Mesenchymal stem cell (in vitro differentiated cells and primary cell): ENCODE measurements at regions not wholly inside any gene's neighbourhood (a gene's known extent, or its start where the extent isn't known, plus 50 kb on each side); places are given as distances from the start of the nearest gene placed in this dataset.

Experiments used
- DNase-seq: peaks from one replicate; pipeline ENCODE4 v3.0.0-alpha.2; 2013
- H2AFZ ChIP-seq: one replicate; pipeline ENCODE4 v1.6.1; 2013; ENCODE audit warnings: low read depth, mild to moderate bottlenecking, control low read depth, inconsistent platforms, low read length, moderate library complexity
- H2AK5ac ChIP-seq: 2 replicates; pipeline ENCODE4 v1.6.1; 2013; ENCODE audit warnings: low read length, moderate library complexity, mild to moderate bottlenecking, inconsistent platforms; ENCODE audit not compliant: severe bottlenecking
- H2BK120ac ChIP-seq: one replicate; pipeline ENCODE4 v1.6.1; 2013; ENCODE audit warnings: low read depth, mild to moderate bottlenecking, inconsistent platforms, low read length, moderate library complexity
- H2BK12ac ChIP-seq, 2 experiments: one replicate each; pipeline ENCODE4 v1.6.1; 2013; ENCODE audit warnings: inconsistent platforms in 2 of 2, low read length in 2 of 2, mild to moderate bottlenecking in 2 of 2, moderate library complexity in 2 of 2, control low read depth in 1 of 2
- H2BK15ac ChIP-seq: one replicate; pipeline ENCODE4 v1.6.1; 2013; ENCODE audit warnings: mild to moderate bottlenecking, low read depth, inconsistent platforms; ENCODE audit not compliant: poor library complexity, severe bottlenecking
- H2BK5ac ChIP-seq: 2 replicates; pipeline ENCODE4 v1.6.1; 2013; ENCODE audit warnings: low read depth, mild to moderate bottlenecking, low read length, control low read depth, inconsistent platforms; ENCODE audit not compliant: poor library complexity, severe bottlenecking
- H3K14ac ChIP-seq, 2 experiments: one replicate each; pipeline ENCODE4 v1.6.1; 2013; ENCODE audit warnings: inconsistent platforms in 2 of 2, low read length in 2 of 2, control low read depth in 1 of 2, mild to moderate bottlenecking in 1 of 2, moderate library complexity in 1 of 2
- H3K18ac ChIP-seq, 2 experiments: one replicate each; pipeline ENCODE4 v1.6.1; 2013; ENCODE audit warnings: inconsistent platforms in 2 of 2, low read length in 2 of 2, control low read depth in 1 of 2, low read depth in 1 of 2, mild to moderate bottlenecking in 1 of 2
- H3K23ac ChIP-seq, 2 experiments: one replicate each; pipeline ENCODE4 v1.6.1; 2013; ENCODE audit warnings: inconsistent platforms in 2 of 2, low read length in 2 of 2, mild to moderate bottlenecking in 2 of 2, moderate library complexity in 2 of 2, control low read depth in 1 of 2
- H3K27ac ChIP-seq: 2 replicates; pipeline ENCODE4 v1.5.1; 2013; ENCODE audit warnings: mild to moderate bottlenecking, moderate library complexity, low read length, control low read depth, inconsistent platforms; ENCODE audit not compliant: poor library complexity, severe bottlenecking
- H3K27me3 ChIP-seq, 2 experiments: 2 replicates each; pipeline versions ENCODE4 v1.6.1 to v1.7.0; 2013; ENCODE audit warnings: low read length in 2 of 2, mild to moderate bottlenecking in 2 of 2, moderate library complexity in 2 of 2, control low read depth in 1 of 2, inconsistent platforms in 1 of 2; ENCODE audit not compliant: control insufficient read depth in 1 of 2, insufficient read depth in 1 of 2
- H3K36me3 ChIP-seq, 2 experiments: 2 replicates each; pipeline versions ENCODE4 v1.6.1 to v1.7.0; 2013; ENCODE audit warnings: low read length in 2 of 2, control low read depth in 1 of 2, inconsistent platforms in 1 of 2, low read depth in 1 of 2, mild to moderate bottlenecking in 1 of 2; ENCODE audit not compliant: insufficient read depth in 2 of 2, control insufficient read depth in 1 of 2
- H3K4ac ChIP-seq, 2 experiments: one replicate each; pipeline ENCODE4 v1.6.1; 2013; ENCODE audit warnings: inconsistent platforms in 2 of 2, low read length in 2 of 2, mild to moderate bottlenecking in 2 of 2, moderate library complexity in 2 of 2, control low read depth in 1 of 2, low read depth in 1 of 2
- H3K4me1 ChIP-seq: 2 replicates; pipeline ENCODE4 v1.6.1; 2013; ENCODE audit warnings: low read depth, low read length, control low read depth; ENCODE audit not compliant: control insufficient read depth, insufficient read depth
- H3K4me2 ChIP-seq: 2 replicates; pipeline ENCODE4 v1.6.1; 2013; ENCODE audit warnings: low read length, mild to moderate bottlenecking, inconsistent platforms; ENCODE audit not compliant: poor library complexity, severe bottlenecking
- H3K4me3 ChIP-seq, 2 experiments: 2 replicates each; pipeline versions ENCODE4 v1.5.1 to v1.7.0; 2013; ENCODE audit warnings: low read length in 2 of 2, mild to moderate bottlenecking in 2 of 2, control low read depth in 1 of 2, low read depth in 1 of 2; ENCODE audit not compliant: insufficient read depth in 1 of 2
- H3K79me1 ChIP-seq: replicated peaks from 2 replicates; pipeline ENCODE4 v1.6.1; 2013; ENCODE audit warnings: mild to moderate bottlenecking, control low read depth, low read length, inconsistent platforms; ENCODE audit not compliant: poor library complexity, severe bottlenecking
- H3K9ac ChIP-seq: 2 replicates; pipeline ENCODE4 v1.7.0; 2013; ENCODE audit warnings: mild to moderate bottlenecking, low read length, moderate library complexity
- H3K9me3 ChIP-seq: 2 replicates; pipeline ENCODE4 v1.7.0; 2013; ENCODE audit warnings: mild to moderate bottlenecking, low read length; ENCODE audit not compliant: control insufficient read depth
- H4K8ac ChIP-seq: one replicate; pipeline ENCODE4 v1.6.1; 2013; ENCODE audit warnings: inconsistent platforms, mild to moderate bottlenecking, low read length, moderate library complexity
- H4K91ac ChIP-seq: one replicate; pipeline ENCODE4 v1.6.1; 2013; ENCODE audit warnings: mild to moderate bottlenecking, low read length, inconsistent platforms
- WGBS: methylation state at CpG from one replicate; pipeline ENCODE4 v1.1.7; 2013; ENCODE audit warnings: mixed read lengths; 5-methylcytosine and 5-hydroxymethylcytosine counted together

DNA sequence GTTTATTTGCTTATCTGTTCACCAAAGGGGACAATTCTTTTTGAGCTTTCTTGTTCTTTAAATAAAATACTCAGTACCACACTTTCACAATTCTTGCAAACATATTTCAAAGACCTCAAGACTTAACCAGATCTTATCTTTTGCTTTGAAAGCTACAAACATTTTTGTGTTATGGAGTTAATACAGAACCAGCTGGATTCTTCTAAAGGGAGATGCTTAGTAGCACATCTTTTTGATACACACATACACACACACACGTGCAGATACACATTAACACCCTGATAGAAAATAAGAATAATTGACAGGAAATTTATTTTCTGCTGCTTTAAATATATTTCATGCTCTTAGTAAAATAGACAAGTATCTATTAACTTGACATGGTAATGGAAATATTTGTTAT is 379.1 kb downstream of the SH2D1A start:
- Histone ChIP-seq H2AK5ac (no peak overlapping the region), H3K36me3 (no peaks in the 10 kb centered on the region), H3K27ac (no peak overlapping the region), H3K4me1 (no peaks in the 10 kb centered on the region), H4K91ac (no peak overlapping the region), H4K8ac (no peak overlapping the region), H3K18ac (no peak overlapping the region), H2BK12ac (no peak overlapping the region), H3K9me3 (no peaks in the 10 kb centered on the region), H2AFZ (no peak overlapping the region), H3K4me2 (no peak overlapping the region), H3K4me3 (no peak overlapping the region), H3K27me3 (no peaks in the 10 kb centered on the region), H3K4ac (no peak overlapping the region), H2BK120ac (no peak overlapping the region), H2BK15ac (no peak overlapping the region), H3K9ac (no peak overlapping the region), H2BK5ac (no peak overlapping the region), H3K79me1 (no peaks in the 10 kb centered on the region), H3K23ac (no peak overlapping the region), H3K14ac (no peak overlapping the region)
- WGBS: no CpG with 5 or more reads among the region's 1 CpG
- DNase-seq: no peak

DNA sequence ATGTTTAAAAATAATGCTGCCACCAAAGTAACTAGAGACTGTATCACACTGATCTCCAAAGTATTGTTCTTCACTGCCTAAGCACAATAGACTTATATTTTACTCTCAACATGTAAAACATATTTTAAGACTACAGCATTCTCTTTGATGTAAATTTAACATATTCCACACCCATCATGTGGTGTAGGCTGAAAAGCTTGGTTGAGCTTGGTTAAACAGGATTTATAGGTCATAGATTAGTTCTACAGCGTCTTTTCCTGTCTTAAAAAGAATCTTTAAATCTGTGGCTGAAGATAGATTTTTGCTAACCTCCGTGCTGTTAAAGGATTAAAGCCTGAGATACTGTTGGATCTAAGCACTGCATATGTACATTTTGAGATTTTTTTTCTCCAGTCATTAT is 379.9 kb downstream of the SH2D1A start:
- H3K27me3 ChIP-seq: no peaks in the 10 kb centered on the region
- no peak for DNase-seq
- H2BK12ac ChIP-seq: no peak overlapping the region
- H3K79me1 ChIP-seq: no peaks in the 10 kb centered on the region
- no peaks in the 10 kb centered on the region for H3K36me3 ChIP-seq
- H2AK5ac ChIP-seq: no peak overlapping the region
- no peak overlapping the region for H2AFZ ChIP-seq
- H2BK5ac ChIP-seq: no peak overlapping the region
- no peaks in the 10 kb centered on the region for H3K9me3 ChIP-seq
- 63% methylated on average over 1 of the region's 2 CpGs for WGBS
- no peaks in the 10 kb centered on the region for H3K4me1 ChIP-seq
- H4K8ac ChIP-seq: no peak overlapping the region
- H3K4me2 ChIP-seq: no peak overlapping the region
- H3K9ac ChIP-seq: no peak overlapping the region
- no peak overlapping the region for H2BK120ac ChIP-seq
- H2BK15ac ChIP-seq: no peak overlapping the region
- no peak overlapping the region for H3K27ac ChIP-seq
- no peak overlapping the region for H3K4me3 ChIP-seq
- H3K4ac ChIP-seq: no peak overlapping the region
- H4K91ac ChIP-seq: no peak overlapping the region
- H3K14ac ChIP-seq: no peak overlapping the region
- no peak overlapping the region for H3K23ac ChIP-seq
- no peak overlapping the region for H3K18ac ChIP-seq

DNA sequence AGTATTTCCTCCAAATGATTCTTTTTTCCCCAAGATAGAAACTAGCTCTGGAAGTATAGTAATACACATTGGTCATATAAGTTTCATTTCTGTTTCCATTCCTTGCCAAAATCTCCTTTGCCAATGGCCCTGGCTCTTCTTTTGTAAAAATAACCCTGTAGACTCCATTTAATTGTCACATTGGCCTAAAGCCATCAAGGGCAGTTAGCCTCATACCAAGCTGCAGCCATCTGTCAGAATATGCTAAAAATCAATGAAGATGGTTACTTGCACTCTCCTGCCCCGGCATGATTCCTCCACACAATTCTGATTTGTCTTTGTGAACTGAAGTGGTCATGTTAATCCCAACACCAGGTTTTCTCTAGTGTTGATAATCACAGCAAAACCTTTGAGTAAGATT is 380.5 kb downstream of the SH2D1A start:
- H3K27ac ChIP-seq: no peak overlapping the region
- no peak overlapping the region for H3K4ac ChIP-seq
- DNase-seq: no peak
- no peaks in the 10 kb centered on the region for H3K79me1 ChIP-seq
- no CpG with 5 or more reads among the region's 1 CpG for WGBS
- no peak overlapping the region for H4K8ac ChIP-seq
- H2BK5ac ChIP-seq: no peak overlapping the region
- H2BK120ac ChIP-seq: no peak overlapping the region
- H3K4me3 ChIP-seq: no peak overlapping the region
- H3K23ac ChIP-seq: no peak overlapping the region
- no peaks in the 10 kb centered on the region for H3K9me3 ChIP-seq
- H3K14ac ChIP-seq: no peak overlapping the region
- no peak overlapping the region for H3K4me2 ChIP-seq
- H4K91ac ChIP-seq: no peak overlapping the region
- no peak overlapping the region for H3K18ac ChIP-seq
- no peak overlapping the region for H2BK15ac ChIP-seq
- no peaks in the 10 kb centered on the region for H3K27me3 ChIP-seq
- H3K9ac ChIP-seq: no peak overlapping the region
- no peak overlapping the region for H2AK5ac ChIP-seq
- H2AFZ ChIP-seq: no peak overlapping the region
- H3K36me3 ChIP-seq: no peaks in the 10 kb centered on the region
- no peaks in the 10 kb centered on the region for H3K4me1 ChIP-seq
- H2BK12ac ChIP-seq: no peak overlapping the region

DNA sequence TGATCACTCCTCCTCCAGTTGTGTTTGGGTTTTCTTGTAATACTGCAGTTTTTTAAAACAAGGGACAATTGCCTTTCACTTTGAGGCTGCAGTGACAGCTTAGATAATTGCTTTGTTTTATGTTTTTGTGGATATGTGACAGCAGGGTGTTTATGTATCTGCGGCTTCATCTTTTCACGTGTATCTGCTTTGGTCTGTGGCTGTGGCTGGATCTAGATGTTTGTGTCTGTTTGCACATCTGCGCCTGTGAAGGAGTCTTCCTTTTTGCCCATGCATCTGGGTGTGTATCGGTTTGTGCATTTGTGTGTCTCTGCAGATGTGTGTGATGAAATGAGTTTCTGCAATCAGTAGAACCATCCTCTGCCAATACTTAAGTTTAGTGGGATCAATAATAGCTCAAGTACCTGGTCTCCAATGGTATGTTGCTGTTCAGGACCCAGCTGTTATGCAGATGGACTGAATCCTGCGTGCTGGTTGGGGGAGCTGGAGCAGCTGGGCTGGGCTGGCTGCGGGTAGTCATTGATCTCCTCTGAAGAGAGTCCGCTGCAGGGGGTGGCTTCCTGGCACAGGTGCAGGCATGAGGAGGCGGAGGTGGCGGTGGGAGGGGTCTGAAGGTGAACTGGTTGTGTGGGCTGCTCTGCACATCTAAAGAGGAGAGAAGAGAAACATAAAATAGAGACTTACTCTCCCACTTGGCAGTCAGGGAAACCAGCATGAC is 390.3 kb downstream of the SH2D1A start:
- no peak overlapping the region for H2BK15ac ChIP-seq
- H3K4me2 ChIP-seq: no peak overlapping the region
- no peaks in the 10 kb centered on the region for H3K27me3 ChIP-seq
- no peak overlapping the region for H2AFZ ChIP-seq
- H3K36me3 ChIP-seq: no peaks in the 10 kb centered on the region
- H3K4me3 ChIP-seq: no peak overlapping the region
- H2AK5ac ChIP-seq: no peak overlapping the region
- H3K14ac ChIP-seq: no peak overlapping the region
- no peaks in the 10 kb centered on the region for H3K9me3 ChIP-seq
- no peak overlapping the region for H3K4ac ChIP-seq
- no peaks in the 10 kb centered on the region for H3K4me1 ChIP-seq
- H3K27ac ChIP-seq: no peak overlapping the region
- no peak overlapping the region for H3K18ac ChIP-seq
- H2BK120ac ChIP-seq: no peak overlapping the region
- H3K79me1 ChIP-seq: no peaks in the 10 kb centered on the region
- no peak for DNase-seq
- no peak overlapping the region for H4K91ac ChIP-seq
- no peak overlapping the region for H2BK5ac ChIP-seq
- 23% methylated on average over 4 of the region's 9 CpGs for WGBS
- H4K8ac ChIP-seq: no peak overlapping the region
- H3K9ac ChIP-seq: no peak overlapping the region
- no peak overlapping the region for H3K23ac ChIP-seq
- H2BK12ac ChIP-seq: no peak overlapping the region
